ENCODE measurements at regions not wholly inside any gene's neighbourhood (a gene's known extent, or its start where the extent isn't known, plus 50 kb on each side); places are given as distances from the start of the nearest gene placed in this dataset.
"Not testable (repeated sequence)": the region's sequence is repeated elsewhere in the genome, so short reads cannot be mapped to it uniquely, and the experiment has no call there.

- 0 out of 2 replicates have a peak, but pooled peaks cover under 1% of the 10 kb centered on the region for H3K9me3 ChIP-seq (ENCODE audit: insufficient read depth, low read length)
- no peak overlapping the region for H3K27ac ChIP-seq (ENCODE audit: low read length)
- TF ChIP-seq EZH2phosphoT487 (IDR thresholded peaks at IDR 0.05; ENCODE audit: low read depth) (no peak), CTCF (IDR thresholded peaks at IDR 0.05; ENCODE audit: low read depth, low read length) (no peak)
- no peak overlapping the region for H2AFZ ChIP-seq (ENCODE audit: low read depth, low read length)
- no peak overlapping the region for H3K4me3 ChIP-seq (ENCODE audit: low read length)
- no peak overlapping the region for H3K4me2 ChIP-seq (ENCODE audit: low read length)
- H3K36me3 ChIP-seq (replicated peaks; ENCODE audit: low read depth, low read length) = no peaks in the 10 kb centered on the region
- no peaks in the 10 kb centered on the region for H3K4me1 ChIP-seq (ENCODE audit: low read length)
- no peaks in the 10 kb centered on the region for H4K20me1 ChIP-seq (ENCODE audit: insufficient read depth, low read length)
- H3K79me2 ChIP-seq (ENCODE audit: low read length) = no peaks in the 10 kb centered on the region
- H3K27me3 ChIP-seq (ENCODE audit: low read depth, low read length) = no peaks in the 10 kb centered on the region
- no peak overlapping the region for H3K9ac ChIP-seq (ENCODE audit: low read length)
Measured at GRCh38 chr6:50369996-50370395, 320.3 kb upstream of the DEFB112 start.

GRCh38 chr6:50380406-50381098, 330.8 kb upstream of the DEFB112 start:
- TF ChIP-seq EZH2phosphoT487 (IDR thresholded peaks at IDR 0.05; ENCODE audit: low read depth) = no peak
- TF ChIP-seq CTCF (IDR thresholded peaks at IDR 0.05; ENCODE audit: low read depth, low read length) = no peak
- H3K4me1 ChIP-seq (ENCODE audit: low read length) = no peaks in the 10 kb centered on the region
- H4K20me1 ChIP-seq (ENCODE audit: insufficient read depth, low read length) = no peaks in the 10 kb centered on the region
- peak overlapping the region; percentile 50 for H3K4me2 ChIP-seq (ENCODE audit: low read length)
- no peaks in the 10 kb centered on the region for H3K79me2 ChIP-seq (ENCODE audit: low read length)
- H3K9me3 ChIP-seq (ENCODE audit: insufficient read depth, low read length) = peaks cover 6% of the 10 kb centered on the region; the same call in 1 of the 2 replicates
- H3K27me3 ChIP-seq (ENCODE audit: low read depth, low read length) = no peaks in the 10 kb centered on the region
- no peaks in the 10 kb centered on the region for H3K36me3 ChIP-seq (replicated peaks; ENCODE audit: low read depth, low read length)
- H2AFZ ChIP-seq (ENCODE audit: low read depth, low read length) = peak overlapping the region; percentile 73
- H3K27ac ChIP-seq (ENCODE audit: low read length) = no peak overlapping the region
- H3K9ac ChIP-seq (ENCODE audit: low read length) = no peak overlapping the region
- H3K4me3 ChIP-seq (ENCODE audit: low read length) = peak overlapping the region; percentile 64

- Histone ChIP-seq H3K4me2 (ENCODE audit: low read length) (peak overlapping the region; percentile 50), H4K20me1 (ENCODE audit: insufficient read depth, low read length) (no peaks in the 10 kb centered on the region), H3K79me2 (ENCODE audit: low read length) (no peaks in the 10 kb centered on the region), H3K36me3 (replicated peaks; ENCODE audit: low read depth, low read length) (no peaks in the 10 kb centered on the region), H3K4me1 (ENCODE audit: low read length) (no peaks in the 10 kb centered on the region), H3K9ac (ENCODE audit: low read length) (no peak overlapping the region), H3K9me3 (ENCODE audit: insufficient read depth, low read length) (peaks cover 6% of the 10 kb centered on the region; the same call in 1 of the 2 replicates), H2AFZ (ENCODE audit: low read depth, low read length) (peak overlapping the region; percentile 73), H3K4me3 (ENCODE audit: low read length) (peak overlapping the region; percentile 64), H3K27ac (ENCODE audit: low read length) (no peak overlapping the region), H3K27me3 (ENCODE audit: low read depth, low read length) (no peaks in the 10 kb centered on the region)
- TF ChIP-seq CTCF (IDR thresholded peaks at IDR 0.05; ENCODE audit: low read depth, low read length) = peak; percentile 52
- no peak for TF ChIP-seq EZH2phosphoT487 (IDR thresholded peaks at IDR 0.05; ENCODE audit: low read depth)
Measured at GRCh38 chr6:50381099-50381415, 331.3 kb upstream of the DEFB112 start.

GRCh38 chr6:50390416-50390815, 322.9 kb upstream of the TFAP2D start:
- Histone ChIP-seq H3K4me1 (ENCODE audit: low read length) (no peaks in the 10 kb centered on the region), H3K9ac (ENCODE audit: low read length) (no peak overlapping the region), H3K27ac (ENCODE audit: low read length) (no peak overlapping the region), H3K4me3 (ENCODE audit: low read length) (no peak overlapping the region), H4K20me1 (ENCODE audit: insufficient read depth, low read length) (no peaks in the 10 kb centered on the region), H3K27me3 (ENCODE audit: low read depth, low read length) (no peaks in the 10 kb centered on the region), H3K36me3 (replicated peaks; ENCODE audit: low read depth, low read length) (no peaks in the 10 kb centered on the region), H3K9me3 (ENCODE audit: insufficient read depth, low read length) (no peaks in the 10 kb centered on the region), H3K4me2 (ENCODE audit: low read length) (no peak overlapping the region), H3K79me2 (ENCODE audit: low read length) (no peaks in the 10 kb centered on the region), H2AFZ (ENCODE audit: low read depth, low read length) (no peak overlapping the region)
- TF ChIP-seq CTCF (IDR thresholded peaks at IDR 0.05; ENCODE audit: low read depth, low read length) = no peak
- TF ChIP-seq EZH2phosphoT487 (IDR thresholded peaks at IDR 0.05; ENCODE audit: low read depth) = no peak

GRCh38 chr6:50394139-50394538, 319.2 kb upstream of the TFAP2D start:
- H3K36me3 ChIP-seq (replicated peaks; ENCODE audit: low read depth, low read length); H3K79me2 ChIP-seq (ENCODE audit: low read length); H3K4me1 ChIP-seq (ENCODE audit: low read length); H4K20me1 ChIP-seq (ENCODE audit: insufficient read depth, low read length); H3K9me3 ChIP-seq (ENCODE audit: insufficient read depth, low read length); H3K27ac ChIP-seq (ENCODE audit: low read length); H2AFZ ChIP-seq (ENCODE audit: low read depth, low read length); H3K27me3 ChIP-seq (ENCODE audit: low read depth, low read length); H3K4me2 ChIP-seq (ENCODE audit: low read length); H3K4me3 ChIP-seq (ENCODE audit: low read length); H3K9ac ChIP-seq (ENCODE audit: low read length): not testable (repeated sequence)
